Activated T-cell treated with anti-CD3 and anti-CD28 coated beads, Interleukin-2, amount 50 U/mL, for 48 hours (primary cell): ENCODE measurements at regions not wholly inside any gene's neighbourhood (a gene's known extent, or its start where the extent isn't known, plus 50 kb on each side); places are given as distances from the start of the nearest gene placed in this dataset.

ENCODE experiments used
- DNase-seq, 2 experiments: peaks; one replicate each; pipeline ENCODE4 v3.0.0-alpha.2; 2020

DNA sequence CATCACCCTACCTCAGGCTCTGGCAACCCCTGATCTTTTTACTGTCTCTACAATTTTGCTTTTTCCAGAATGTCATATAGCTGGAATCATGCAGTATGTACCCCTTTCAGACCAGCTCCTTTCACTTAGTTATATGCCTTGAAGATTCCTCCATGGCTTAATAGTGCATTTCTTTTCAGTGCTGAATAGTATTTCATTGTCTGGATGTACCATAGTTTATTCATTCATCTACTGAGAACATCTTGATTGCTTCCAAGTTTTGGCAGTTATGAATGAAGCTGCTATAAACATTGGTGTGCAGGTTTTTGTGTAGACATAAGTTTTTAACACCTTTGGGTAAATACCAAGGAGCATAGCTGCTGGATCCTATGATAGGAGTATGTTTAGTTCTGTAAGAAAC lies 50.8 kb upstream of the ANP32A start:
- DNase-seq, result no peak

DNA sequence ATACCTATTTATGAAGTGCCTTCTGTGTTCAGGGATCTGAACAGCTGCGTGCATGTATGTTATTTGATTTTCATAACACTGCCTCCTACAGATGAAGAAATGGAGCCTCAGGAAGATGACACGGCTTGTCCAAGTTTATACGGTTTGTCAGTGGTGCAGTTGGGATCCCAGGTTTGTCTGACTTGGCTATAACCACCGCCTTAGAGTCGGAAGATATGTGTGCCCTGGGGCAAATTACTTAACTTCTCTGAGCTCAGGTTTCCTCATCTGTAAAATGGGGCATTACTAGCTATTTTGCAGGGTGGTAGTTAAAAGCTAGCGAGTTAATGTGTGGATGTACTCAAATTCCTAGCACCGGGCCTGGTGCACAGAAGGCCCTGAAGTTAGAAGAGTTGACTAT lies 54.1 kb upstream of the ANP32A start:
- no peak for DNase-seq

DNA sequence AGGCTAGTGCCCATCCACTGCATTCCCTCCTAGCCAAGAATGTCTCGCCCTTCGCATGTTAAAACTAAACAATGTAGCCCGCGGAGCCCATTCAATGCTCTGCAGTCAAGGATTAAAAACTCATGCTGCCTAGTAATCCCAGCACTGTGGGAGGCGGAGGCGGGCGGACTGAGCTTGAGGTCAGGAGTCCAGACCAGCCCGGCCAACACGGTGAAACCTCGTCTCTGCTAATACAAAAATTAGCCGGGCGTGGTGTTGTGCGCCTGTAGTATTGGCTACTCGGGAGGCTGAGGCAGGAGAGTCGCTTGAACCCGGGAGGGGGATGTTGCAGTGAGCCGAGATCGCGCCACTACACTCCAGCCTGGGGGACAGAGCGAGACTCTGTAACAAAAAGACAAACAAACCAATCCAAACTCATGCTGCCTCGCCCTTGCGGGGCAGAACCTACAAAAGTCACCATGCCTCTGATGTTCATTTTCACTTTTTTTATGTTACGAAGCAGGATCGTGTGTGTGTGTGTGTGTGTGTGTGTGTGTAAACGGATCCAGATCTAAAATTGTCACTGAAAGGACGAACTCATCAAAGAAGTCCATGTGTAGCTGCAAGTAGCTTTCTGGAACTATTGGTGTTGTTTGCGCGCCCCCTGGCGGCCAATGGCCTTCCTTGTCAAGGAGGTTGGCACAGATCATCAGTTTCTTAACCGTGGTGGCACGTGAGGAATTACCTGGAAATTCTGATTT lies 54.8 kb upstream of the SPESP1 start:
- DNase-seq, result peak; percentile 92 to 97

DNA sequence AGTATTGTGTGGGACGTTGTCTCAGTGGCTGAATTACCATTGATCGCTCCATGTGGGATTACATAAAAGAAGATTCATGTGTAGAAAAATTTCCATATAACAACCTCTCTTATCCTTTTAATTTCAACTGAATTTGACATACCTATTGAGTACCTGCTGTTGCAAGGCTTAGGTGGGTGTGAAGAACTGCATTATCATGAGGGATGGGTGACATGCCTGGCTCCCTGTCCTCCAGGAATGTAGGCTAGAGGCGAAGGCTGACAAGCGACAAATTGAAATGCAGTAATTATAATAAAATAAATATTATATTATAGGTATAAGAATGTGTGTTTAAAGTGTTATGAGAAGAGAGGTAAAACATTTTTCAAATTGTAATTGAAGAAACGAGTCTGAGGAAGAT lies 52.7 kb upstream of the SPESP1 start:
- no peak for DNase-seq

DNA sequence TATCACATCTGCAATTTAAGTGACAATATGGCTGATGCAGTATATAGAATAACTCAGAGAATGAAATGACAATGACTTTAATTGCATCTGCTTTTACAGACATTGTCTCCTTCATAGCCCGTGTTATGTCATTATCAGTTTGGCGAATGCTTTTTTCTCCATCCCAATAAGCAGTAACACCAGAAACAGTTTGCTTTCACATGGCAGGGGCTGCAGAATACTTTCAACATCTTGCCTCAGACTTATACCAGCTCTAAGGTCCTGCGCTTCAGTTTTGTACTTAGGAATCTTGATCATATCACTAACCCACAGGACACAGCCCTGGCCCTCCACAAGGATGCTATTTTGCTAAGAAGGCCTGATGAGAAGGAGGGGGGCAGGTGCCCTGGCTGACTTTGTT lies 49.9 kb upstream of the SPESP1 start:
- DNase-seq, result no peak
